HG03565 (cell line): ENCODE measurements at regions not wholly inside any gene's neighbourhood (a gene's known extent, or its start where the extent isn't known, plus 50 kb on each side); places are given as distances from the start of the nearest gene placed in this dataset.

Experiments
- ATAC-seq: cut with Tn5 transposase; IDR thresholded peaks from one replicate; pipeline ENCODE4 v1.9.1; 2021; ENCODE audit warnings: mild to moderate bottlenecking, moderate library complexity; ENCODE audit not compliant: unreplicated experiment

- no peak for ATAC-seq
These were observed 1485.1 kb downstream of the EFNA5 start for GRCh38 chr5:106185661-106186081.

GRCh38 chr5:106174903-106175302, 1495.8 kb downstream of the EFNA5 start:
- no peak for ATAC-seq

- no peak for ATAC-seq
These were observed 1497.8 kb downstream of the EFNA5 start for GRCh38 chr5:106172681-106173532.

- ATAC-seq, result no peak
These were observed 1499.0 kb downstream of the EFNA5 start for GRCh38 chr5:106171708-106172107.

GRCh38 chr5:106171132-106171531, 1499.6 kb downstream of the EFNA5 start:
- no peak for ATAC-seq

- ATAC-seq, result no peak
These were observed 1503.0 kb downstream of the EFNA5 start for GRCh38 chr5:106167766-106168165.

- no peak for ATAC-seq
These were observed 1507.5 kb downstream of the EFNA5 start for GRCh38 chr5:106163233-106163632.

GRCh38 chr5:106159616-106160015, 1511.1 kb downstream of the EFNA5 start:
- no peak for ATAC-seq

- ATAC-seq, result no peak
These were observed 1516.4 kb downstream of the EFNA5 start for GRCh38 chr5:106154280-106154716.

- no peak for ATAC-seq
These were observed 1518.2 kb downstream of the EFNA5 start for GRCh38 chr5:106152569-106152968.

GRCh38 chr5:106142116-106142515, 1528.6 kb downstream of the EFNA5 start:
- ATAC-seq, result no peak

- no peak for ATAC-seq
These were observed 1530.6 kb downstream of the EFNA5 start for GRCh38 chr5:106140101-106140500.

- no peak for ATAC-seq
These were observed 1534.7 kb downstream of the EFNA5 start for GRCh38 chr5:106136061-106136460.

- ATAC-seq, result no peak
These were observed 1535.3 kb downstream of the EFNA5 start for GRCh38 chr5:106135473-106135872.

GRCh38 chr5:106134549-106134948, 1536.2 kb downstream of the EFNA5 start:
- ATAC-seq, result no peak

- ATAC-seq, result peak; percentile 92
These were observed 1542.8 kb downstream of the EFNA5 start for GRCh38 chr5:106127985-106128384.

GRCh38 chr5:106127341-106127781, 1543.4 kb downstream of the EFNA5 start:
- peak; percentile 63 for ATAC-seq

GRCh38 chr5:106121972-106122605, 1548.6 kb downstream of the EFNA5 start:
- ATAC-seq, result peak; percentile 76

GRCh38 chr5:106116682-106117081, 1554.1 kb downstream of the EFNA5 start:
- no peak for ATAC-seq

- no peak for ATAC-seq
These were observed 1556.8 kb downstream of the EFNA5 start for GRCh38 chr5:106113922-106114321.

- no peak for ATAC-seq
These were observed 1564.4 kb downstream of the EFNA5 start for GRCh38 chr5:106106384-106106783.

GRCh38 chr5:106097340-106097739, 1573.4 kb downstream of the EFNA5 start:
- ATAC-seq, result no peak
